NCI-H69 (cell line): ENCODE measurements at regions not wholly inside any gene's neighbourhood (a gene's known extent, or its start where the extent isn't known, plus 50 kb on each side); places are given as distances from the start of the nearest gene placed in this dataset.

ENCODE experiments used
- DNase-seq: peaks from one replicate; lab custom pipeline; 2025; lab: John Stamatoyannopoulos, UW

DNA sequence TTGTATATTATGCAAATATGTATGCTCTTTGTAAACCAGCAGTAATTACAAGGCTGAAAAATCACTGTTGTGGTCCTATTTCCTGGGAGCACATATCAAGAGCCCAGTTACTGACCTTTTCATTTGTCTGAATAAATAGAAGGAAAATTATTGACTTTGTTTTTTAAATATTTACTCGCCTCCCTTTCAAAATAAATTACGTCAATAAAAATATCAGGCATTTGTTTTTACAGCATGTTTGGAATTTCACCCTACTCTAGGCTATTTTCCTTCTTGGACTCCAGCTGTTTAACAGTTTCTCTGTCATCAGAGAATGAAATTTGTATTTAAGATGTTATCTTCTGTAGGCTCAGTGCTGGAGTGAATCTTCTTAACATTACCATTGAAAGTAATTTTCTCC, 59.9 kb upstream of the LRATD1 start:
- DNase-seq = peak; percentile 15

DNA sequence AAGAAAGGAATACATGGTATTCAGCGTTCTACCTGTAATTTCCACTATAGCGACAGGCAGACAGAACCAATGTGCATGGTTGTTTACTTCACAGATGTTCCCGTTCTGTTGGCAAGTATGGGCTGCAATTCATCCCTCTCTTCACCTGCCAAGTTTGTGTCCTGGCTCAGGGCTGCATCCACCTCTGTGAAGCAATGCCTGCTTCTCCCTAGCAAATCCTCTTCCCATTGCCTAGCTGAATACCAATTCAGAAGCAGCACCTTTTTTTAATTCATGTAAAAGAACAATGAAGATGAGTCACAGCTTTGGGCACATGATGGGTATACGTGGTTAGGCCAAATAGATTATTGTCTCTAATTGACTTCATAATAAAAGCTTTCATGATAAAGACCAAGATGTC, 54.7 kb upstream of the LRATD1 start:
- peak; percentile 7 for DNase-seq
